HepG2 (cell line): ENCODE measurements at regions not wholly inside any gene's neighbourhood (a gene's known extent, or its start where the extent isn't known, plus 50 kb on each side); places are given as distances from the start of the nearest gene placed in this dataset.

Experiments used
- ATAC-seq: fragments of 200-7000 bp; cut with Tn5 transposase; 3 replicates; pipeline ENCODE4 v1.9.1; 2020; ENCODE audit warnings: mild to moderate bottlenecking, moderate library complexity
- BruUV-seq: library from RNA; stranded (reverse); fragments of 400-500 nt; replicated peaks from 2 replicates; lab custom pipeline; 2021; lab: Mats Ljungman, UMichigan
- CTCF ChIA-PET: fragments of 300-600 bp; formaldehyde crosslinking; extraction: SDS; loops from one replicate; lab custom pipeline; 2021; ENCODE audit warnings: low total read pairs, inconsistent platforms, low intra/inter-chr PET ratio; lab: Yijun Ruan, JAX
- POLR2A ChIA-PET: fragments of 350-600 bp; sonication (Branson Sonifier 250); formaldehyde crosslinking; loops from one replicate; lab custom pipeline; 2020; ENCODE audit warnings: antibody characterized with exemption, inconsistent platforms; lab: Yijun Ruan, JAX
- DNase-seq: peaks from one replicate; pipeline ENCODE4 v3.0.0-alpha.2; 2015; ENCODE audit warnings: low spot score
- FAIRE-seq: peaks from 3 replicates; lab custom pipeline; 2011; peaks lifted over from hg19 to GRCh38; lab: Jason Lieb, UNC
- H2AFZ ChIP-seq: one replicate; pipeline ENCODE4 v1.6.1; 2011; ENCODE audit warnings: low read length, inconsistent platforms
- H3K27ac ChIP-seq: fragments of 300-600 bp; 3 replicates; pipeline ENCODE4 v1.8.0; 2011; ENCODE audit warnings: mixed run types, mild to moderate bottlenecking, mixed read lengths, low read length, inconsistent platforms; ENCODE audit not compliant: insufficient read depth; ENCODE audit errors: extremely low read length
- H3K27me3 ChIP-seq, 2 experiments: fragments of 200-600 bp in 1 of 2; 2 replicates in 1 of 2; 3 replicates in 1 of 2; pipeline versions ENCODE4 v1.6.0 to v1.8.0; 2011; ENCODE audit warnings: low read length in 2 of 2, mild to moderate bottlenecking in 2 of 2, moderate library complexity in 2 of 2, inconsistent platforms in 1 of 2; ENCODE audit not compliant: insufficient read depth in 2 of 2, control insufficient read depth in 1 of 2
- H3K36me3 ChIP-seq, 2 experiments: fragments of 200-600 bp in 1 of 2; replicated peaks in 1 of 2; 2 replicates in 1 of 2; 3 replicates in 1 of 2; pipeline versions ENCODE4 v1.5.1 to v1.8.0; 2011; ENCODE audit warnings: low read length in 2 of 2, inconsistent platforms in 1 of 2; ENCODE audit not compliant: insufficient read depth in 2 of 2, control insufficient read depth in 1 of 2
- H3K4me1 ChIP-seq: 2 replicates; pipeline ENCODE4 v1.5.1; 2012; ENCODE audit warnings: low read length, inconsistent platforms; ENCODE audit not compliant: insufficient read depth
- H3K4me2 ChIP-seq: 2 replicates; pipeline ENCODE4 v1.6.0; 2011; ENCODE audit warnings: low read depth, low read length, inconsistent platforms
- H3K4me3 ChIP-seq, 3 experiments: fragments of 200-600 bp in 1 of 3; sonication (generic), shearing (Covaris generic) in 1 of 3; replicated peaks in 1 of 3; 2 replicates each; pipeline ENCODE4 v1.5.1; 2011 to 2016; ENCODE audit warnings: low read length in 3 of 3, inconsistent platforms in 2 of 3, low read depth in 2 of 3, mild to moderate bottlenecking in 2 of 3, control low read depth in 1 of 3, mixed read lengths in 1 of 3; ENCODE audit not compliant: insufficient read depth in 1 of 3
- H3K79me2 ChIP-seq: one replicate; pipeline ENCODE4 v1.6.1; 2011; ENCODE audit warnings: low read length, inconsistent platforms; ENCODE audit not compliant: insufficient read depth
- H3K9ac ChIP-seq: 2 replicates; pipeline ENCODE4 v1.6.0; 2011; ENCODE audit warnings: mild to moderate bottlenecking, low read depth, low read length, inconsistent platforms; ENCODE audit not compliant: insufficient read depth
- H3K9me3 ChIP-seq: 2 replicates; pipeline ENCODE4 v1.5.1; 2012; ENCODE audit warnings: mild to moderate bottlenecking, low read length
- H4K20me1 ChIP-seq: 2 replicates; pipeline ENCODE4 v1.6.0; 2011; ENCODE audit warnings: inconsistent platforms, mild to moderate bottlenecking, low read length, moderate library complexity; ENCODE audit not compliant: insufficient read depth
- CBX5 ChIP-seq: sonication (generic); formaldehyde crosslinking; IDR thresholded peaks from 2 replicates; pipeline ENCODE4 v1.4.0; 2020; ENCODE audit warnings: missing genetic modification reagents, borderline replicate concordance
- DBP ChIP-seq: sonication (generic); formaldehyde crosslinking; IDR thresholded peaks from 2 replicates; pipeline ENCODE4 v1.4.0; 2020; ENCODE audit warnings: missing genetic modification reagents; ENCODE audit errors: not compliant biosample characterization
- FOXK1 ChIP-seq: sonication (generic); formaldehyde crosslinking; IDR thresholded peaks from 2 replicates; pipeline ENCODE4 v1.4.0; 2020; ENCODE audit warnings: low read depth, missing genetic modification reagents, borderline replicate concordance
- GMEB2 ChIP-seq: IDR thresholded peaks from 2 replicates; pipeline ENCODE4 v1.6.1; 2016; ENCODE audit warnings: missing biosample characterization, missing genetic modification reagents, low read depth
- HDAC1 ChIP-seq: sonication (generic); formaldehyde crosslinking; IDR thresholded peaks from 2 replicates; pipeline ENCODE4 v1.5.1; 2020; ENCODE audit warnings: mild to moderate bottlenecking, missing genetic modification reagents
- KDM5B ChIP-seq: sonication (generic); formaldehyde crosslinking; IDR thresholded peaks from 2 replicates; pipeline ENCODE4 v1.4.0; 2020; ENCODE audit warnings: missing genetic modification reagents, mild to moderate bottlenecking, borderline replicate concordance
- KLF13 ChIP-seq: sonication (generic); formaldehyde crosslinking; IDR thresholded peaks from 2 replicates; pipeline ENCODE4 v1.4.0; 2020; ENCODE audit warnings: mild to moderate bottlenecking, missing genetic modification reagents
- KMT2B ChIP-seq: IDR thresholded peaks from 2 replicates; pipeline ENCODE4 v1.6.1; 2016; ENCODE audit warnings: missing genetic modification reagents, missing compliant biosample characterization
- MBNL3 ChIP-seq: fragments of 250-450 bp; sonication (Bioruptor Pico); conservative IDR thresholded peaks from 2 replicates; pipeline ENCODE4 v1.8.0; 2022; ENCODE audit warnings: mild to moderate bottlenecking, inconsistent platforms
- MTA1 ChIP-seq: sonication (generic); formaldehyde crosslinking; IDR thresholded peaks from 2 replicates; pipeline ENCODE4 v1.4.0; 2020; ENCODE audit warnings: missing genetic modification reagents, mild to moderate bottlenecking, borderline replicate concordance
- NFATC3 ChIP-seq: sonication (generic); formaldehyde crosslinking; IDR thresholded peaks from 2 replicates; pipeline ENCODE4 v1.5.1; 2020; ENCODE audit warnings: mild to moderate bottlenecking, missing genetic modification reagents
- NFE2L2 ChIP-seq: fragments of 150-350 bp; IDR thresholded peaks from 2 replicates; pipeline ENCODE4 v1.6.1; 2014; ENCODE audit warnings: low read length
- NR0B2 ChIP-seq: sonication (generic); formaldehyde crosslinking; IDR thresholded peaks from 2 replicates; pipeline ENCODE4 v1.4.0; 2020; ENCODE audit warnings: mild to moderate bottlenecking, missing genetic modification reagents
- POLR2G ChIP-seq: fragments of 200-400 bp; formaldehyde crosslinking; IDR thresholded peaks from 2 replicates; pipeline ENCODE4 v1.6.1; 2018; ENCODE audit warnings: mild to moderate bottlenecking, low read depth, low read length, moderate library complexity
- THRA ChIP-seq: sonication (generic); formaldehyde crosslinking; IDR thresholded peaks from 2 replicates; pipeline ENCODE4 v1.4.0; 2020; ENCODE audit warnings: missing genetic modification reagents, borderline replicate concordance
- ZBTB25 ChIP-seq: IDR thresholded peaks from 2 replicates; pipeline ENCODE4 v1.6.1; 2018; ENCODE audit warnings: missing genetic modification reagents
- ZNF121 ChIP-seq: sonication (generic); formaldehyde crosslinking; IDR thresholded peaks from 2 replicates; pipeline ENCODE4 v1.5.0; 2020; ENCODE audit warnings: mild to moderate bottlenecking, missing genetic modification reagents
- ZNF225 ChIP-seq: sonication (generic); formaldehyde crosslinking; IDR thresholded peaks from 2 replicates; pipeline ENCODE4 v1.4.0; 2020; ENCODE audit warnings: mild to moderate bottlenecking, missing genetic modification reagents
- ZNF530 ChIP-seq: sonication (generic); formaldehyde crosslinking; IDR thresholded peaks from 2 replicates; pipeline ENCODE4 v1.5.0; 2020; ENCODE audit warnings: low read depth, mild to moderate bottlenecking, missing genetic modification reagents
- ZNF549 ChIP-seq: sonication (generic); formaldehyde crosslinking; IDR thresholded peaks from 2 replicates; pipeline ENCODE4 v1.5.0; 2020; ENCODE audit warnings: missing genetic modification reagents
- ZNF605 ChIP-seq: sonication (generic); formaldehyde crosslinking; IDR thresholded peaks from 2 replicates; pipeline ENCODE4 v1.8.0; 2022; ENCODE audit warnings: mild to moderate bottlenecking, missing genetic modification reagents
- WGBS: methylation state at CpG from one replicate; pipeline ENCODE4 v1.1.6; 2017; ENCODE audit warnings: low lambda C conversion rate; 5-methylcytosine and 5-hydroxymethylcytosine counted together
- in situ Hi-C: cut with HindIII; loops from 2 replicates; pipeline ENCODE4 v1.10.0; 2017; ENCODE audit warnings: low pct_unique_long_range_greater_than_20kb; ENCODE audit not compliant: extremely low pct_ligation_motif_present
- intact Hi-C: fragments of 100-400 bp; cut with micrococcal nuclease; formaldehyde crosslinking; loops from one replicate; pipeline ENCODE4 v1.10.0; 2022; ENCODE audit not compliant: unreplicated experiment

DNA sequence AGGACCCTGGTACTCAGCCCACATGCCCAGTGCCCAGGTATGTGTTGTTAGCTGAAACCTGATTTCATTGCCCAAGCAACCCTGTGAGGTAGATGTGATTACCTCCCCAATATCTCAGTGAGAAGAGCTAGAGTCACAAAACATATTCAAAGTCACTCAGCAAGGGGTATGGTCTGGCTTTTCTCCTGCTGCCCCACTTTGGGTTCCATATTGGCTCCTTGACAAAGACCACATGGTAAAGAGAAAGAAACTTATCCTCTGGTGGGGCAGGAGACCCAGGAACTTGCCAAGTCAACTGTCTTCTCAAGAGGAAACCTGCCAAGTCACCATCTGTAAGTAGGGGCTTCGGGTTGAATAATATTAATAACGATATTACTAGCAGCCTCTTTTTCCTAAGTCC is 148.3 kb upstream of the LMCD1 start (continued):
- TF ChIP-seq DBP (CRISPR knock-in tag) (no peak), POLR2G (no peak), NFE2L2 (no peak), KDM5B (no peak), HDAC1 (CRISPR knock-in tag) (no peak), ZNF225 (CRISPR knock-in tag) (no peak), ZNF605 (no peak), NFATC3 (CRISPR knock-in tag) (no peak)
- TF ChIP-seq, all 625 proteins: peak for 0

GRCh38 chr3:8355346-8355745 is 146.3 kb upstream of the LMCD1 start:
- no peak for DNase-seq
- no peaks in the 10 kb centered on the region for H4K20me1 ChIP-seq
- no peaks in the 10 kb centered on the region for H3K4me1 ChIP-seq
- ATAC-seq, result no peak
- no peak overlapping the region for H3K4me3 ChIP-seq
- in situ Hi-C loops (no loop called here), intact Hi-C loops (no loop called here)
- ChIA-PET POLR2A (no interaction called here), CTCF (no interaction called here)
- no peak overlapping the region for H2AFZ ChIP-seq
- 8% methylated on average over 1 of the region's 1 CpG for WGBS
- no peak overlapping the region for H3K4me2 ChIP-seq
- no peak overlapping the region for H3K27ac ChIP-seq
- no TSS peak for BruUV-seq
- H3K9ac ChIP-seq, result no peak overlapping the region
- TF ChIP-seq NR0B2, result no peak
- no peak for TF ChIP-seq ZNF530 (CRISPR knock-in tag)
- no peak for TF ChIP-seq CBX5 (CRISPR knock-in tag)
- no peak for TF ChIP-seq MBNL3 (CRISPR knock-in tag)
- no peak for TF ChIP-seq GMEB2
- no peak for TF ChIP-seq THRA (CRISPR knock-in tag)
- TF ChIP-seq KMT2B (CRISPR knock-in tag), result no peak
- no peak for TF ChIP-seq ZBTB25 (CRISPR knock-in tag)
- no peak for TF ChIP-seq ZNF549 (CRISPR knock-in tag)
- no peak for TF ChIP-seq KLF13 (CRISPR knock-in tag)
- no peak for TF ChIP-seq FOXK1 (CRISPR knock-in tag)
- no peak for TF ChIP-seq ZNF121 (CRISPR knock-in tag)
- no peak for TF ChIP-seq MTA1 (CRISPR knock-in tag)
- TF ChIP-seq, all 625 proteins: peak for 0
- no peak for FAIRE-seq
- Histone ChIP-seq H3K27me3 (no peaks in the 10 kb centered on the region; a peak in 1 of 5 replicates), H3K36me3 (no peaks in the 10 kb centered on the region), H3K79me2 (no peaks in the 10 kb centered on the region), H3K9me3 (no peaks in the 10 kb centered on the region)
